Gastroesophageal sphincter (tissue), 4 donors: ENCODE measurements at regions not wholly inside any gene's neighbourhood (a gene's known extent, or its start where the extent isn't known, plus 50 kb on each side); places are given as distances from the start of the nearest gene placed in this dataset.

Experiments used
- ATAC-seq: fragments of 150-250 bp; one replicate; pipeline ENCODE4 v1.9.1; 2016; ENCODE audit warnings: mild to moderate bottlenecking, moderate library complexity
- H3K27ac ChIP-seq, 4 donors: fragments of 200-600 bp; sonication (generic) in 3 of 4; 1 replicate in 3 of 4; 2 replicates in 1 of 4; pipeline ENCODE4 v1.5.1; 2016 to 2019
- H3K27me3 ChIP-seq: fragments of 200-600 bp; sonication (generic); one replicate; pipeline ENCODE4 v1.5.1; 2019
- H3K36me3 ChIP-seq, 2 donors: fragments of 200-600 bp; sonication (generic); one replicate each; pipeline ENCODE4 v1.5.1; 2019; ENCODE audit warnings: control low read depth in 1 of 2
- H3K4me1 ChIP-seq, 3 donors: fragments of 200-600 bp; sonication (generic); 1 replicate in 2 of 3; 2 replicates in 1 of 3; pipeline ENCODE4 v1.5.1; 2016 to 2019; ENCODE audit warnings: control low read depth in 2 of 3
- H3K4me3 ChIP-seq, 2 donors: fragments of 200-600 bp; sonication (generic); one replicate each; pipeline ENCODE4 v1.5.1; 2019; ENCODE audit warnings: mild to moderate bottlenecking in 1 of 2, moderate library complexity in 1 of 2
- H3K9me3 ChIP-seq, 3 donors: fragments of 200-600 bp; sonication (generic); one replicate each; pipeline ENCODE4 v1.5.1; 2017 to 2019; ENCODE audit warnings: control low read depth in 2 of 3
- EP300 ChIP-seq: sonication (generic); formaldehyde crosslinking; IDR thresholded peaks from one replicate; pipeline ENCODE4 v1.6.1; 2017; ENCODE audit warnings: antibody characterized with exemption, mild to moderate bottlenecking
- POLR2A ChIP-seq, 2 donors: fragments of 450-650 bp; IDR thresholded peaks; one replicate each; pipeline ENCODE4 v1.6.1; 2017; ENCODE audit warnings: antibody characterized with exemption in 2 of 2, mild to moderate bottlenecking in 2 of 2, moderate library complexity in 1 of 2
- POLR2AphosphoS5 ChIP-seq: sonication (generic); formaldehyde crosslinking; IDR thresholded peaks from one replicate; pipeline ENCODE4 v1.6.1; 2017; ENCODE audit warnings: antibody characterized with exemption
- WGBS, 2 donors: methylation state at CpG; one replicate each; pipeline ENCODE4 v1.1.5; 2018; ENCODE audit warnings: low coverage in 1 of 2; 5-methylcytosine and 5-hydroxymethylcytosine counted together
- TF ChIP-seq, protein P1 (sequence below), 4 experiments: fragments of 200-600 bp in 2 of 4; fragments of 450-650 bp in 2 of 4; sonication (generic) in 1 of 4; IDR thresholded peaks; one replicate each; pipeline ENCODE4 v1.5.1; 2017 to 2019; ENCODE audit warnings: antibody characterized with exemption in 4 of 4, mild to moderate bottlenecking in 2 of 4, moderate library complexity in 2 of 4

DNA sequence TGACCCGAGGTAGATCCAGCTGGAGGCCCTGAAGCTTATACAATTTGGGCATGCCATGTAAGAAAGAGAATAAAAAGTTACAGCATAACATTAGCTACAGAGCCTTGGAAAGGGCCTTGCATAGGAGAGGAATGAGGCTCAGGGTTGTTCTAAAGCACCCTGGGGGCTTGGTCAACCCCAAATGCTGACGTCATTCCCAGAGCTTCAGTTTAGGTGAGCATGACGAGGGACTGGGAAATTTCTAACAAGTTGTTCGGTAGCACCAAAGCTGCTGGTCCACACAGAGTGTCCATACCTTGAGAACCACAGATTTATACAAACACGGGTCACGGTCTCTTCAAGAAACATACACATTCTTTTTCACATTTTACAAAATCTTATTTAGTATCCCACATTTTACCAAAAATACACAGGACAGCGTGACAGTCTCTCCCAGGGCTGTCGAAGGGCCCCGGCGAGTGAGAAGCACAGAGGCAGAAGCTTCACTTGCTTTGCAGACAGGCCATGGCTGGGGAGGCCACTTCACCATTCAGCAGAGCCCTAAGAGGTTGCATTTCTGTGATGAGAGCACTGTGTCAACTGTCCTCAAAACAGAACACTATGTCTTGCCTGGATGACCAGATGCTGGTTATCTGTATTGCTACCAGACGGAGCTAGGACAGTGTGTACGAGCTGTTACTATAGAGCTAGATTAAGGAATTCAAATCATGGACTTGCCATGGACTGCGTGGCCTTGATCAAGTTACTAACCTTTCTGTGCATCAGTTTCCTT, 68.2 kb upstream of the ARRDC4 start:
- 82 to 86% methylated on average over 9 of the region's 13 CpGs for WGBS, 2 donors
- no peak for TF ChIP-seq POLR2AphosphoS5
- no peak for TF ChIP-seq POLR2A (IDR thresholded peaks at IDR 0.05)
- Histone ChIP-seq H3K36me3 (no peaks in the 10 kb centered on the region), H3K4me1 (peaks cover 0 to 7% (median 0%) of the 10 kb centered on the region in 3 donors), H3K9me3 (no peaks in the 10 kb centered on the region), H3K27me3 (no peaks in the 10 kb centered on the region), H3K4me3 (no peak overlapping the region), H3K27ac (no peak overlapping the region)
- no peak for ATAC-seq

DNA sequence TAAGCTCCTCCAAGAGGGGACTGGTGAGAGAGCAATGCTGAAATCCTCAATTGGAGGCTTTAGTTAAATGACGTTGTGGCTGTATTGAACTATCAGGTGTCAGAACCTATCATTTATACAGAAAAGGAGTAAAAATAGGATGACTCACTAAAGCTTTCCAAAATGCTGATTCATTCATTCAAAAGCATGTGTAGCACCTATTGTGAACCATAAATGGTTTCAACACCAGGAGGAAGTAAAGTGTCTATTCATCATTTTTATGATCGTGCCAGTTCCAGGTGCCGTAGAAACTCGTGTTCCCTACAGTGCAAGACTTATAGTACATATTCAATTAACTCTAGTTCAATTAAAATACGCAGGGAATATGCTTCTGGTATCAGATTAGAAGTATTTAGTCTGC, 66.5 kb upstream of the ARRDC4 start:
- TF ChIP-seq EP300 (no peak), POLR2A (IDR thresholded peaks at IDR 0.05) (no peak), POLR2AphosphoS5 (no peak)
- TF ChIP-seq, protein P1, sequence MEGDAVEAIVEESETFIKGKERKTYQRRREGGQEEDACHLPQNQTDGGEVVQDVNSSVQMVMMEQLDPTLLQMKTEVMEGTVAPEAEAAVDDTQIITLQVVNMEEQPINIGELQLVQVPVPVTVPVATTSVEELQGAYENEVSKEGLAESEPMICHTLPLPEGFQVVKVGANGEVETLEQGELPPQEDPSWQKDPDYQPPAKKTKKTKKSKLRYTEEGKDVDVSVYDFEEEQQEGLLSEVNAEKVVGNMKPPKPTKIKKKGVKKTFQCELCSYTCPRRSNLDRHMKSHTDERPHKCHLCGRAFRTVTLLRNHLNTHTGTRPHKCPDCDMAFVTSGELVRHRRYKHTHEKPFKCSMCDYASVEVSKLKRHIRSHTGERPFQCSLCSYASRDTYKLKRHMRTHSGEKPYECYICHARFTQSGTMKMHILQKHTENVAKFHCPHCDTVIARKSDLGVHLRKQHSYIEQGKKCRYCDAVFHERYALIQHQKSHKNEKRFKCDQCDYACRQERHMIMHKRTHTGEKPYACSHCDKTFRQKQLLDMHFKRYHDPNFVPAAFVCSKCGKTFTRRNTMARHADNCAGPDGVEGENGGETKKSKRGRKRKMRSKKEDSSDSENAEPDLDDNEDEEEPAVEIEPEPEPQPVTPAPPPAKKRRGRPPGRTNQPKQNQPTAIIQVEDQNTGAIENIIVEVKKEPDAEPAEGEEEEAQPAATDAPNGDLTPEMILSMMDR (IDR thresholded peaks at IDR 0.05) = no peak
- Histone ChIP-seq H3K4me3 (no peak overlapping the region), H3K9me3 (no peaks in the 10 kb centered on the region), H3K4me1 (peaks cover 0 to 9% (median 2%) of the 10 kb centered on the region in 3 donors), H3K27me3 (no peaks in the 10 kb centered on the region), H3K27ac (no peak overlapping the region), H3K36me3 (no peaks in the 10 kb centered on the region)
- no peak for ATAC-seq
- 59 to 84% methylated on average over 4 of the region's 5 CpGs for WGBS, 2 donors

DNA sequence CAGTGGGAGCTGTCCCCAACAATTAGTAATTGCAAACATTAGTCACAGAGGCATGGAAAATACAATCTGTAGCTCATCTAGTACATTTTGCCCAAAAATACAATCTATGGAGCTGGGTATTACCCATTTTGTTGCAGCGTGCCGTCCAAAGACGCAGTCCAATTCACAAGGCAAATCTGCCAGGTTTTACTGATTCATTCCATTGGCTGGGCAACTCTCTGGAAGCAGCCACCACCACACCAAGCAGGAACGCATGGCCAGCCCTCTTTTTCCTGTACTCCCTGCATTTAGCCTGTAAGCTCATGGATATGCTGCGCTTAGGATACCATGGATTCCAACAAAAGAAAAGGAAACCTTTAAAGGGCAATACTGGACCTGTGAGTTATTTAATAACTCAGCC, 60.5 kb upstream of the ARRDC4 start:
- 39 to 65% methylated on average over 3 to 5 of the region's 5 CpGs for WGBS, 2 donors
- peak overlapping the region in 1 of 4 donors; percentile 12 for H3K27ac ChIP-seq
- no peak for ATAC-seq

DNA sequence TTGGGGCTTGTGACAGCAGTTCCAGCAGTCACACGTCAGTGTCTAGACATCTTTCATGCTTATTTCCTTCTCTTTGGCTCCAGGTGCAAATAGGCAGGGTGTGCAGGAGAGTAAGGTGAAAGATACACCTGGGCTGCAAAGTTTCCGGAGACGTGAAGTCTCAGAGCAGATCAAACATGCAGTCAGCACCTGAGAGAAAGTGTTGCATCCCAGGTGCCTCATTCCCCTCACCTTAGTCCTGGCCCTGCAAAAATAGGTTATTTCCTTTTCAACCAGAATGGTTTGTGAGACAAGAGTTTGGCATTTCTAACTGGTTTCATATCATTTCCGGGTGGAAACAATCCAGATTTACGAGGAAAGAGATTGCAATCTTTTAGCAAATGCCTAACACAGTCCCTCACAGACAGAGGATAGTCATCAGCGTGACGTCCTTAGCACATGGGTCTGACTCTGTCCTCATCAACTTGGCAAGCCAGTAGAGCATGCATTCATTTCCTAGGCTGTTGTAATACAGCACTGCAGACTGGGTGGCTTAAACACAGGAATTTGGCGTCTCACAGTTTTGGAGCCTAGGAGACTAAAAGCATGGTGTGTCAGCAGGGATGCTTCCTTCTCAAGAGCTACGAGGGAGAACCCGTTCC, 58.2 kb upstream of the ARRDC4 start:
- 61 to 81% methylated on average over 4 to 8 of the region's 10 CpGs for WGBS, 2 donors
- Histone ChIP-seq H3K4me3 (no peak overlapping the region), H3K9me3 (no peaks in the 10 kb centered on the region), H3K36me3 (no peaks in the 10 kb centered on the region), H3K27ac (no peak overlapping the region), H3K27me3 (no peaks in the 10 kb centered on the region), H3K4me1 (peaks cover 0 to 30% (median 5%) of the 10 kb centered on the region in 3 donors)
- ATAC-seq = peak; percentile 53
- no peak for TF ChIP-seq POLR2A (IDR thresholded peaks at IDR 0.05)
- no peak for TF ChIP-seq EP300
- TF ChIP-seq, protein P1 (IDR thresholded peaks at IDR 0.05) = no peak
- TF ChIP-seq POLR2AphosphoS5 = no peak

More for the DNA sequence above, 60.5 kb upstream of the ARRDC4 start:
- H3K9me3 ChIP-seq = no peaks in the 10 kb centered on the region
- TF ChIP-seq EP300 (no peak), POLR2A (IDR thresholded peaks at IDR 0.05) (no peak), POLR2AphosphoS5 (no peak)
- TF ChIP-seq, protein P1 (IDR thresholded peaks at IDR 0.05) = no peak
- no peak overlapping the region for H3K4me3 ChIP-seq
- peaks cover 0 to 30% (median 5%) of the 10 kb centered on the region in 3 donors for H3K4me1 ChIP-seq
- no peaks in the 10 kb centered on the region for H3K27me3 ChIP-seq
- no peaks in the 10 kb centered on the region for H3K36me3 ChIP-seq

DNA sequence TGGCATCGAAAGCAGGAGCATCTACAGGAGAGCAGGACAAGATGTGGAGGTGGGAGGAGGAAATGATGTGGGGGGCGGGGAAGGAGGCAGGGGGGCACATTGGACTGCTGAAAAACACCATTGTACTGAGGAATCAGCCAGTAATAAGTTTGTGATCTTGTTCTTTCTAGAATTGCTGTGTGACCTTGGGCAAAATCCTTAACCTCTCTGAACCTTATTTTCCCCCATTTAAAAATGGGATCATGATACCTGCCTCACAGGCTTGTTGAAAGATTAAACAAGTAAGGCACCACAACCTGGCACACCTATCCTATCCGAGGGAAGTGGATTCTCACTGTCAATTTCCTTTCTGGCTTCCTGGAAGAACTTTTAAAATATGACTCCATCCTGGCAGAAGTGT, 56.9 kb upstream of the ARRDC4 start:
- H3K27me3 ChIP-seq = no peaks in the 10 kb centered on the region

More for the DNA sequence above, 56.9 kb upstream of the ARRDC4 start:
- TF ChIP-seq POLR2A (IDR thresholded peaks at IDR 0.05) (no peak), POLR2AphosphoS5 (no peak), EP300 (no peak)
- TF ChIP-seq, protein P1 (IDR thresholded peaks at IDR 0.05) = no peak
- no peaks in the 10 kb centered on the region for H3K36me3 ChIP-seq
- H3K4me1 ChIP-seq = peaks cover 0 to 30% (median 5%) of the 10 kb centered on the region in 3 donors
- WGBS, 2 donors = 62 to 83% methylated on average over 2 of the region's 3 CpGs
- no peak overlapping the region for H3K27ac ChIP-seq
- no peak overlapping the region for H3K4me3 ChIP-seq
- no peaks in the 10 kb centered on the region for H3K9me3 ChIP-seq
- ATAC-seq = no peak
